ENCODE measurements at regions not wholly inside any gene's neighbourhood (a gene's known extent, or its start where the extent isn't known, plus 50 kb on each side); places are given as distances from the start of the nearest gene placed in this dataset.

- H3K27ac ChIP-seq: no peak overlapping the region
- DNase-seq: no peak
- ATAC-seq: no peak
- TF ChIP-seq POLR2A (IDR thresholded peaks at IDR 0.05) (no peak), CTCF (IDR thresholded peaks at IDR 0.05) (no peak)
- intact Hi-C loops (cut with DNase I): no loop called here
- H3K36me3 ChIP-seq (replicated peaks in 1 of 2; ENCODE audit: insufficient read depth in 1 of 2, low read depth in 2 of 2): no peaks in the 10 kb centered on the region
- H3K4me1 ChIP-seq: no peaks in the 10 kb centered on the region
- no peaks in the 10 kb centered on the region for H3K27me3 ChIP-seq
- H3K9me3 ChIP-seq: no peaks in the 10 kb centered on the region
- no peak overlapping the region for H3K4me3 ChIP-seq
Measured at GRCh38 chr10:52636874-52637273, 135.7 kb downstream of the MBL2 start.

- Histone ChIP-seq H3K4me3 (no peak overlapping the region), H3K27me3 (no peaks in the 10 kb centered on the region), H3K4me1 (no peaks in the 10 kb centered on the region), H3K9me3 (no peaks in the 10 kb centered on the region), H3K36me3 (replicated peaks in 1 of 2; ENCODE audit: insufficient read depth in 1 of 2, low read depth in 2 of 2) (no peaks in the 10 kb centered on the region), H3K27ac (no peak overlapping the region)
- WGBS, 2 donors: 8 to 13% methylated on average over 1 of the region's 1 CpG
- no peak for ATAC-seq
- TF ChIP-seq CTCF (IDR thresholded peaks at IDR 0.05) (no peak), POLR2A (IDR thresholded peaks at IDR 0.05) (no peak)
- intact Hi-C loops (cut with DNase I): no loop called here
- DNase-seq: no peak
Measured at GRCh38 chr10:52637592-52637991, 135.0 kb downstream of the MBL2 start.

GRCh38 chr10:52639652-52640051, 132.9 kb downstream of the MBL2 start:
- Histone ChIP-seq H3K4me3 (no peak overlapping the region), H3K36me3 (replicated peaks in 1 of 2; ENCODE audit: insufficient read depth in 1 of 2, low read depth in 2 of 2) (no peaks in the 10 kb centered on the region), H3K27me3 (no peaks in the 10 kb centered on the region), H3K4me1 (no peaks in the 10 kb centered on the region), H3K27ac (no peak overlapping the region), H3K9me3 (no peaks in the 10 kb centered on the region)
- ATAC-seq (no peak), DNase-seq (no peak)
- WGBS, 2 donors: 0% methylated on average over 1 of the region's 1 CpG
- no peak for TF ChIP-seq POLR2A (IDR thresholded peaks at IDR 0.05)
- intact Hi-C loops (cut with DNase I): no loop called here

GRCh38 chr10:52642208-52642607, 130.4 kb downstream of the MBL2 start:
- TF ChIP-seq CTCF (IDR thresholded peaks at IDR 0.05) (no peak), POLR2A (IDR thresholded peaks at IDR 0.05) (no peak)
- Histone ChIP-seq H3K36me3 (replicated peaks in 1 of 2; ENCODE audit: insufficient read depth in 1 of 2, low read depth in 2 of 2) (no peaks in the 10 kb centered on the region), H3K4me1 (no peaks in the 10 kb centered on the region), H3K4me3 (no peak overlapping the region), H3K27me3 (no peaks in the 10 kb centered on the region), H3K27ac (no peak overlapping the region), H3K9me3 (no peaks in the 10 kb centered on the region)
- 37 to 38% methylated on average over 4 of the region's 4 CpGs for WGBS, 2 donors
- ATAC-seq: no peak
- intact Hi-C loops (cut with DNase I): no loop called here
- no peak for DNase-seq

GRCh38 chr10:52644373-52645186, 128.0 kb downstream of the MBL2 start:
- H3K36me3 ChIP-seq (replicated peaks in 1 of 2; ENCODE audit: insufficient read depth in 1 of 2, low read depth in 2 of 2): no peaks in the 10 kb centered on the region
- TF ChIP-seq POLR2A (IDR thresholded peaks at IDR 0.05) (no peak), CTCF (IDR thresholded peaks at IDR 0.05) (peak; percentile 46 to 73 (median 65))
- H3K4me3 ChIP-seq: no peak overlapping the region
- no peaks in the 10 kb centered on the region for H3K27me3 ChIP-seq
- no peaks in the 10 kb centered on the region for H3K9me3 ChIP-seq
- peak; percentile 66 for ATAC-seq
- WGBS, 2 donors: 3 to 12% methylated on average over 2 to 3 of the region's 3 CpGs
- intact Hi-C loops (cut with DNase I): no loop called here
- peak; percentile 33 to 47 (median 36) for DNase-seq
- H3K27ac ChIP-seq: no peak overlapping the region
- no peaks in the 10 kb centered on the region for H3K4me1 ChIP-seq
